Activated CD8-positive, alpha-beta T cell treated with anti-CD3 and anti-CD28 coated beads for 36 hours (primary cell): ENCODE measurements at regions not wholly inside any gene's neighbourhood (a gene's known extent, or its start where the extent isn't known, plus 50 kb on each side); places are given as distances from the start of the nearest gene placed in this dataset.

Experiments
- ATAC-seq: fragments of 200-7000 bp; cut with Tn5 transposase; one replicate; pipeline ENCODE4 v1.10.0; 2021; ENCODE audit warnings: mild to moderate bottlenecking, moderate library complexity
- CTCF ChIA-PET: fragments of 350-600 bp; sonication (Branson Sonifier 250); formaldehyde crosslinking; loops from one replicate; lab custom pipeline; 2021; ENCODE audit warnings: antibody characterized with exemption; lab: Charles Lee
- POLR2A ChIA-PET: fragments of 350-600 bp; sonication (Branson Sonifier 250); formaldehyde crosslinking; loops from one replicate; lab custom pipeline; 2021; ENCODE audit warnings: antibody characterized with exemption; lab: Charles Lee
- DNase-seq: peaks from one replicate; pipeline ENCODE4 v3.0.0-alpha.2; 2020
- H3K27ac Mint-ChIP-seq: one replicate; pipeline ENCODE4 v1.8.0; 2021; ENCODE audit warnings: mild to moderate bottlenecking, mixed read lengths
- H3K27me3 Mint-ChIP-seq: one replicate; pipeline ENCODE4 v1.8.0; 2021; ENCODE audit warnings: mixed read lengths
- H3K36me3 Mint-ChIP-seq: one replicate; pipeline ENCODE4 v1.8.0; 2021; ENCODE audit warnings: low read depth, mixed read lengths
- H3K4me1 Mint-ChIP-seq: one replicate; pipeline ENCODE4 v1.8.0; 2021; ENCODE audit warnings: low read depth, mixed read lengths
- H3K4me3 Mint-ChIP-seq: one replicate; pipeline ENCODE4 v1.8.0; 2021; ENCODE audit warnings: mild to moderate bottlenecking, moderate library complexity, mixed read lengths
- H3K9me3 Mint-ChIP-seq: one replicate; pipeline ENCODE4 v1.8.0; 2021; ENCODE audit warnings: mixed read lengths
- intact Hi-C: fragments of 100-400 bp; cut with micrococcal nuclease; formaldehyde crosslinking; loops from one replicate; pipeline ENCODE4 v1.10.0; 2022
- TF ChIP-seq, protein P1 (sequence below): fragments of 200-600 bp; IDR thresholded peaks from one replicate; pipeline ENCODE4 v1.8.0; 2022; ENCODE audit warnings: antibody characterized with exemption, mild to moderate bottlenecking

DNA sequence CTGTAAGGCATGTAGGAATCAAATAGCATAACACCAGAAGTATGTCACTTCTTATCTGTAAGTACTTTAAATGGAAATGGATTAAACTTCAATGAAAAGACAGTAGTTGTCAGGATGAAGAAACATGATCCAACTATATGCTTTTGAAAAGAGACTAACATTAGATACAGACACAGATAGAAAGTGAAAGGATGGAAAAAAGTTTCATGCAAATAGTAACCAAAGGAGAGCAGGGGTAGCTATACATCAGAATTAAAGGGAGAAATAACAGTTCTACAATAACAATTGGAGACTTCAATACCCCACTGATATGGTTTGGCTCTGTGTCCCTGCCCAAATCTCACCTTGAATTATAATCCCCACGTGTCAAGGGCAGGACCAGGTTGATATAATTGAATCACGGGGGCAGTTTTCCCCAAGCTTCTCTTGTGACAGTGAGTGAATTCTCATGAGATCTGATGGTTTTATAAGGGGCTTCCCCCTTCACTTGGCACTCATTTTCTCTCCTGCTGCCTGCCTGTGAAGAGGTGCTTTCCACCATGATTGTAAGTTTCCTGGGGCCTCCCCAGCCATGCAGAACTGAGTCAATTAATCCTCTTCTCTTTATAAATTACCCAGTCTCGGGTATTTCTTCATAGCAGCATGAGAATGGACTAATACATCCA, 205.4 kb upstream of the CDH2 start:
- DNase-seq (peak; percentile 13), ATAC-seq (no peak)
- H3K36me3 Mint-ChIP-seq = no peaks in the 10 kb centered on the region
- H3K4me3 Mint-ChIP-seq = no peak overlapping the region
- ChIA-PET CTCF (no interaction called here), POLR2A (no interaction called here)
- H3K27me3 Mint-ChIP-seq = no peaks in the 10 kb centered on the region
- intact Hi-C loops = no loop called here
- no peaks in the 10 kb centered on the region for H3K4me1 Mint-ChIP-seq
- H3K9me3 Mint-ChIP-seq = peaks cover 19% of the 10 kb centered on the region
- TF ChIP-seq, protein P1, sequence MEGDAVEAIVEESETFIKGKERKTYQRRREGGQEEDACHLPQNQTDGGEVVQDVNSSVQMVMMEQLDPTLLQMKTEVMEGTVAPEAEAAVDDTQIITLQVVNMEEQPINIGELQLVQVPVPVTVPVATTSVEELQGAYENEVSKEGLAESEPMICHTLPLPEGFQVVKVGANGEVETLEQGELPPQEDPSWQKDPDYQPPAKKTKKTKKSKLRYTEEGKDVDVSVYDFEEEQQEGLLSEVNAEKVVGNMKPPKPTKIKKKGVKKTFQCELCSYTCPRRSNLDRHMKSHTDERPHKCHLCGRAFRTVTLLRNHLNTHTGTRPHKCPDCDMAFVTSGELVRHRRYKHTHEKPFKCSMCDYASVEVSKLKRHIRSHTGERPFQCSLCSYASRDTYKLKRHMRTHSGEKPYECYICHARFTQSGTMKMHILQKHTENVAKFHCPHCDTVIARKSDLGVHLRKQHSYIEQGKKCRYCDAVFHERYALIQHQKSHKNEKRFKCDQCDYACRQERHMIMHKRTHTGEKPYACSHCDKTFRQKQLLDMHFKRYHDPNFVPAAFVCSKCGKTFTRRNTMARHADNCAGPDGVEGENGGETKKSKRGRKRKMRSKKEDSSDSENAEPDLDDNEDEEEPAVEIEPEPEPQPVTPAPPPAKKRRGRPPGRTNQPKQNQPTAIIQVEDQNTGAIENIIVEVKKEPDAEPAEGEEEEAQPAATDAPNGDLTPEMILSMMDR = no peak
- H3K27ac Mint-ChIP-seq = no peak overlapping the region

GRCh38 chr18:28372186-28372585, 195.3 kb upstream of the CDH2 start:
- no peaks in the 10 kb centered on the region for H3K27me3 Mint-ChIP-seq
- H3K36me3 Mint-ChIP-seq = no peaks in the 10 kb centered on the region
- TF ChIP-seq, protein P1 = no peak

GRCh38 chr18:28366676-28367075, 189.7 kb upstream of the CDH2 start:
- no peak overlapping the region for H3K27ac Mint-ChIP-seq

More at GRCh38 chr18:28372186-28372585, 195.3 kb upstream of the CDH2 start:
- ATAC-seq (no peak), DNase-seq (no peak)
- Mint-ChIP-seq H3K9me3 (peaks cover 12% of the 10 kb centered on the region), H3K27ac (no peak overlapping the region), H3K4me1 (no peaks in the 10 kb centered on the region), H3K4me3 (no peak overlapping the region)
- ChIA-PET POLR2A (no interaction called here), CTCF (no interaction called here)
- intact Hi-C loops = no loop called here

DNA sequence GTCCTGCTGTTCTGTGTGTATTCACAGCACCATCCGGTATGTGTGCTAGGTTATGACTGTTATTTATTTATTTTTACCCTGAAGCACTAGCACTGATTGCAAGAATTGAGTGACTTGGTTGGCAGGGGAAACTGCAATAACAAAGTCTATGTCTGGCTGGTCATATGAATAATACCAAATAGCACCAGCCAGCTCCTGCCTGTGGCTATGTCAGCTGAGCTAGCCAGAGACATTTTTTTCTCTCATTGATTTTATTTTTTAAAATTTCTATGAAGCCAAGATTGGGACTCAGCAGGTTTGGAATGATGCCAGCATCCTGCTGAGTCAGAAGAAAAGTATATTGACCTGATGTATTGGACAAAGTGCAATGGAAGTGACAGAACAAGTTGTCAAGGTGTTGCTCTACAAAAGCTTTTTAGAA, 188.5 kb upstream of the CDH2 start:
- Mint-ChIP-seq H3K27ac (no peak overlapping the region), H3K36me3 (no peaks in the 10 kb centered on the region), H3K9me3 (peaks cover 6% of the 10 kb centered on the region), H3K4me1 (no peaks in the 10 kb centered on the region), H3K27me3 (no peaks in the 10 kb centered on the region), H3K4me3 (no peak overlapping the region)
- ChIA-PET POLR2A (no interaction called here), CTCF (no interaction called here)
- ATAC-seq = no peak
- TF ChIP-seq, protein P1 = no peak
- DNase-seq = no peak
- intact Hi-C loops = no loop called here

More at GRCh38 chr18:28366676-28367075, 189.7 kb upstream of the CDH2 start:
- CTCF ChIA-PET = no interaction called here
- no peaks in the 10 kb centered on the region for H3K36me3 Mint-ChIP-seq
- peaks cover 6% of the 10 kb centered on the region for H3K9me3 Mint-ChIP-seq
- H3K27me3 Mint-ChIP-seq = no peaks in the 10 kb centered on the region
- H3K4me1 Mint-ChIP-seq = no peaks in the 10 kb centered on the region
- ATAC-seq (no peak), DNase-seq (no peak)
- intact Hi-C loops = no loop called here
- POLR2A ChIA-PET = no interaction called here
- H3K4me3 Mint-ChIP-seq = no peak overlapping the region
- TF ChIP-seq, protein P1 = no peak

DNA sequence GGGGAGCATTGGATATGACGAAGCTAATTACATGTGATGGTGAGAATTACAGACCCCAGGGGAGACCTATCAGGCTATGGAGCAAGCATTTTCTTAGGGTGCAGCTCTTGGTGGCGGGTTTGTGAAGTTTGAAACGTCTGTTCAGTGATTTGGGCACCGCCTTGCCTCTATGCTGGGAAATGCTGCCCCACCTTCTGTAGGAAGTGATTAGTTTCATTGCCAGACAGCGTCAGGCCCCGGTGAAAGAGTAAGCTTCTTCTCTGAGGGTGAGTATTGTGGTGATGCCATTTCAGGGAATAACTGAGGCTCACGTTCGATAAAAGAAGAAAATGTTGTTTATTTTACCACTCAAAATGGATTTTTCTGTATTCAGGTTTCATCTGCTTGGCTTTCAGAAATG, 186.2 kb upstream of the CDH2 start:
- H3K4me1 Mint-ChIP-seq = no peaks in the 10 kb centered on the region
- intact Hi-C loops = no loop called here
- H3K36me3 Mint-ChIP-seq = no peaks in the 10 kb centered on the region
- H3K27ac Mint-ChIP-seq = no peak overlapping the region
- ChIA-PET POLR2A (no interaction called here), CTCF (no interaction called here)
- ATAC-seq (no peak), DNase-seq (no peak)
- TF ChIP-seq, protein P1 = no peak
- peaks cover 5% of the 10 kb centered on the region for H3K9me3 Mint-ChIP-seq
- no peak overlapping the region for H3K4me3 Mint-ChIP-seq
- H3K27me3 Mint-ChIP-seq = no peaks in the 10 kb centered on the region
